ENCODE measurements at regions not wholly inside any gene's neighbourhood (a gene's known extent, or its start where the extent isn't known, plus 50 kb on each side); places are given as distances from the start of the nearest gene placed in this dataset.
"Not testable (repeated sequence)": the region's sequence is repeated elsewhere in the genome, so short reads cannot be mapped to it uniquely, and the experiment has no call there.

- no peak for DNase-seq
- no peak for TF ChIP-seq POLR2A (IDR thresholded peaks at IDR 0.05)
- no peak for TF ChIP-seq CTCF (IDR thresholded peaks at IDR 0.05)
These were observed 788.4 kb upstream of the SORCS1 start for GRCh38 chr10:107952649-107953556.

DNA sequence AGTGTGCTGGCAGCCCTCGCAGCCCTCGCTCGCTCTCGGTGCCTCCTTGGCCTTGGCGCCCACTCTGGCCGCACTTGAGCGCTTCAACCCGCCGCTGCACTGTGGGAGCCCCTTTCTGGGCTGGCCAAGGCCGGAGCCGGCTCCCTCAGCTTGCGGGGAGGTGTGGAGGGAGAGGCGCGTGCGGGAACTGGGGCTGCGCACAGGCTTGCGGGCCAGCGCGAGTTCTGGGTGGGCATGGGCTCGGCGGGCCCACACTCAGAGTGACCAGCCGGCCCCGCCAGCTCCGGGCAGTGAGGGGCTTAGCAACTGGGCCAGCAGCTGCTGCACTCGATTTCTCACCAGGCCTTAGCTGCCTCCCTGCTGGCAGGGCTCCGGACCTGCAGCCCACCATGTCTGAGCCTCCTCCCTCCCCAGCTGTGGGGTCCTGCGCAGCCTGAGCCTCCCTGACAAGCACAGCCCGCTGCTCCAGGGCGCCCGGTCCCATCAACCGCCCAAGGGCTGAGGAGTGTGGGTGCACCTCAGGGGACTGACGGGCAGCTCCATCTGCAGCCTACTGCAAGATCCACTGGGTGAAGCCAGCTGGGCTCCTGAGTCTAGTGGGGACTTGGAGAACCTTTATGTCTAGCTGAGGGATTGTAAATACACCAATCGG is 786.0 kb upstream of the SORCS1 start:
- intact Hi-C loops (cut with DNase I; ENCODE audit: low total_unique reads); H3K27me3 ChIP-seq; H3K36me3 ChIP-seq; H3K4me1 ChIP-seq; H3K9me3 ChIP-seq; H3K27ac ChIP-seq; DNase-seq; H3K4me3 ChIP-seq: not testable (repeated sequence)

More at GRCh38 chr10:107952649-107953556, 788.4 kb upstream of the SORCS1 start:
- Histone ChIP-seq H3K36me3 (no peaks in the 10 kb centered on the region), H3K27ac (no peak overlapping the region), H3K9me3 (no peaks in the 10 kb centered on the region), H3K27me3 (no peaks in the 10 kb centered on the region), H3K4me1 (no peaks in the 10 kb centered on the region), H3K4me3 (no peak overlapping the region)
- intact Hi-C loops (cut with DNase I; ENCODE audit: low total_unique reads): no loop called here

- H3K27me3 ChIP-seq: no peaks in the 10 kb centered on the region
- no peaks in the 10 kb centered on the region for H3K9me3 ChIP-seq
- no peak for DNase-seq
- H3K4me1 ChIP-seq: no peaks in the 10 kb centered on the region
- intact Hi-C loops (cut with DNase I; ENCODE audit: low total_unique reads): no loop called here
- TF ChIP-seq CTCF (IDR thresholded peaks at IDR 0.05) (no peak), POLR2A (IDR thresholded peaks at IDR 0.05) (no peak)
- H3K4me3 ChIP-seq: no peak overlapping the region
- H3K27ac ChIP-seq: no peak overlapping the region
- no peaks in the 10 kb centered on the region for H3K36me3 ChIP-seq
These were observed 778.3 kb upstream of the SORCS1 start for GRCh38 chr10:107942826-107943225.

DNA sequence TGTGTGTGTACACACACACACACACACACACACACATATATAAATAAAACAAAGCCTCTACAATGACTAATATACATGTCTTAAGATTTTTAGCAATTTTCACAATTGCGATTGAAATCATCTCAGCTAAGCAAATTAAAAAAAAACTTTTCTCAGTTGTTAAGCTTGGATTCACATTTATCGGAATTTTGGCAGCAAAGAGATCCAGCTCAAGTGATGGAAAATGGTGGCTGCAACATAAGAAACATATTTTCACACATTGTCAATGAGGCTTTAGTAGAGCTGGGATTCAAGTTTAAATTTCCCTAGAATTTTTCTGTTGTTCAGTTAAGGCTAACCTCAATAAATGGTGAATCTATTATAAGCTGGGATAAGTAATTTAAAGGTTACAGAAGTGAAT is 768.6 kb upstream of the SORCS1 start:
- H3K27me3 ChIP-seq: no peaks in the 10 kb centered on the region
- no peak for DNase-seq
- H3K27ac ChIP-seq: no peak overlapping the region
- no peaks in the 10 kb centered on the region for H3K36me3 ChIP-seq
- TF ChIP-seq POLR2A (IDR thresholded peaks at IDR 0.05) (no peak), CTCF (IDR thresholded peaks at IDR 0.05) (no peak)
- intact Hi-C loops (cut with DNase I; ENCODE audit: low total_unique reads): no loop called here
- no peaks in the 10 kb centered on the region for H3K9me3 ChIP-seq
- no peak overlapping the region for H3K4me3 ChIP-seq
- no peaks in the 10 kb centered on the region for H3K4me1 ChIP-seq

DNA sequence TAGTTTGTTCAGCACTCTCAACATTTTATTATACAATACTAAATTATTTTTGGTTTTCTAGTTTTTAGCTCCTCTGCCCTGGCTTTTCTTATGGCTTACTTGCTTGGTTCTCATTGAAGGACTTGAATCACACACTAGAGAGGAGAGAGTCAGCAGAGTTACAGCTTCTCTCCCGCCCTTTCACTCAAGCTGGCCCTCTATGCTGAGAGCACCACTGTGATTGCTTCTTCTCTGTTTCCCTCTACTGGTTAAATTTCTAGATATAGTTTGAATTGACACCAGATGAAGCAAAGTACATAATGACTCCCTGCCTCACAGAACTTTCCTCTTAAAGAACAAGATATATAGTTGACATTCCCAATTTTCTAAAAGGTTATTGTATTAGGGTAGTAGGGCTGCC is 767.3 kb upstream of the SORCS1 start:
- intact Hi-C loops (cut with DNase I; ENCODE audit: low total_unique reads): no loop called here

More for the DNA sequence above, 767.3 kb upstream of the SORCS1 start:
- no peak overlapping the region for H3K27ac ChIP-seq
- H3K4me1 ChIP-seq: no peaks in the 10 kb centered on the region
- no peak for DNase-seq
- no peaks in the 10 kb centered on the region for H3K9me3 ChIP-seq
- H3K36me3 ChIP-seq: no peaks in the 10 kb centered on the region
- H3K4me3 ChIP-seq: no peak overlapping the region
- TF ChIP-seq CTCF (IDR thresholded peaks at IDR 0.05): no peak
- no peak for TF ChIP-seq POLR2A (IDR thresholded peaks at IDR 0.05)
- no peaks in the 10 kb centered on the region for H3K27me3 ChIP-seq

Measured in uterus (tissue), 3 donors.